Liver (tissue), 8 donors: ENCODE measurements at regions not wholly inside any gene's neighbourhood (a gene's known extent, or its start where the extent isn't known, plus 50 kb on each side); places are given as distances from the start of the nearest gene placed in this dataset.
A peak's percentile ranks its signal among the peaks of the same experiment; 100 is the strongest.
"Not testable (repeated sequence)": the region's sequence is repeated elsewhere in the genome, so short reads cannot be mapped to it uniquely, and the experiment has no call there.

ENCODE experiments used
- DNase-seq: peaks from one replicate; pipeline ENCODE4 v3.0.0-alpha.2; 2017; ENCODE audit warnings: low spot score
- H3K27ac ChIP-seq, 2 donors: one replicate each; pipeline ENCODE4 v1.7.0; 2013; ENCODE audit warnings: inconsistent platforms in 2 of 2, low read length in 2 of 2, control low read depth in 1 of 2, low read depth in 1 of 2, mild to moderate bottlenecking in 1 of 2
- H3K27me3 ChIP-seq, 4 donors: one replicate each; pipeline versions ENCODE4 v1.6.1 to v1.7.0; 2013; ENCODE audit warnings: low read length in 3 of 4, inconsistent platforms in 1 of 4, mild to moderate bottlenecking in 1 of 4, moderate library complexity in 1 of 4; ENCODE audit not compliant: control insufficient read depth in 4 of 4, insufficient read depth in 4 of 4
- H3K36me3 ChIP-seq, 4 donors: one replicate each; pipeline versions ENCODE4 v1.6.1 to v1.7.0; 2013; ENCODE audit warnings: low read length in 3 of 4, mild to moderate bottlenecking in 3 of 4, low read depth in 1 of 4, moderate library complexity in 1 of 4; ENCODE audit not compliant: control insufficient read depth in 4 of 4, insufficient read depth in 3 of 4
- H3K4me1 ChIP-seq, 4 donors: one replicate each; pipeline versions ENCODE4 v1.6.1 to v1.7.0; 2013; ENCODE audit warnings: low read length in 3 of 4, mild to moderate bottlenecking in 3 of 4, moderate library complexity in 1 of 4; ENCODE audit not compliant: control insufficient read depth in 4 of 4, insufficient read depth in 4 of 4
- H3K4me3 ChIP-seq, 3 donors: one replicate each; pipeline versions ENCODE4 v1.6.1 to v1.7.0; 2013; ENCODE audit warnings: low read length in 3 of 3, control low read depth in 1 of 3, low read depth in 1 of 3, mild to moderate bottlenecking in 1 of 3
- H3K9ac ChIP-seq, 2 donors: one replicate each; pipeline ENCODE4 v1.7.0; 2013; ENCODE audit warnings: low read length in 2 of 2, mild to moderate bottlenecking in 2 of 2, moderate library complexity in 2 of 2, control low read depth in 1 of 2, low read depth in 1 of 2
- H3K9me3 ChIP-seq, 4 donors: one replicate each; pipeline versions ENCODE4 v1.6.1 to v1.7.0; 2013; ENCODE audit warnings: low read length in 3 of 4; ENCODE audit not compliant: control insufficient read depth in 4 of 4
- CTCF ChIP-seq: fragments of 150-350 bp; IDR thresholded peaks from 2 replicates; pipeline ENCODE4 v1.5.1; 2017; ENCODE audit warnings: improper control_type of control experiment, low read depth, low read length; ENCODE audit not compliant: missing input control
- EGR1 ChIP-seq, 2 donors: IDR thresholded peaks; 2 replicates each; pipeline ENCODE4 v1.6.1; 2016 to 2018; ENCODE audit warnings: antibody characterized with exemption in 2 of 2, low read depth in 2 of 2
- FOXA1 ChIP-seq: IDR thresholded peaks from 2 replicates; pipeline ENCODE4 v1.6.1; 2016; ENCODE audit warnings: antibody characterized with exemption
- GABPA ChIP-seq, 2 donors: IDR thresholded peaks in 1 of 2; conservative IDR thresholded peaks in 1 of 2; 2 replicates each; pipeline ENCODE4 v1.6.1; 2016; ENCODE audit warnings: antibody characterized with exemption in 2 of 2, mild to moderate bottlenecking in 1 of 2, moderate library complexity in 1 of 2
- HNF4A ChIP-seq, 2 donors: conservative IDR thresholded peaks; 2 replicates each; pipeline ENCODE4 v1.6.1; 2016; ENCODE audit warnings: antibody characterized with exemption in 2 of 2, mild to moderate bottlenecking in 2 of 2
- HNF4G ChIP-seq: IDR thresholded peaks from 2 replicates; pipeline ENCODE4 v1.6.1; 2016; ENCODE audit warnings: antibody characterized with exemption
- JUND ChIP-seq, 2 donors: IDR thresholded peaks; 2 replicates each; pipeline ENCODE4 v1.6.1; 2016; ENCODE audit warnings: antibody characterized with exemption in 2 of 2
- NR2F2 ChIP-seq: IDR thresholded peaks from 2 replicates; pipeline ENCODE4 v1.6.1; 2016; ENCODE audit warnings: antibody characterized with exemption
- RAD21 ChIP-seq, 2 donors: IDR thresholded peaks; 2 replicates each; pipeline ENCODE4 v1.6.1; 2016; ENCODE audit warnings: antibody characterized with exemption in 2 of 2, mild to moderate bottlenecking in 2 of 2
- RXRA ChIP-seq, 2 donors: IDR thresholded peaks; 2 replicates each; pipeline ENCODE4 v1.6.1; 2017 to 2018; ENCODE audit warnings: antibody characterized with exemption in 2 of 2, mild to moderate bottlenecking in 1 of 2
- SP1 ChIP-seq: IDR thresholded peaks from 2 replicates; pipeline ENCODE4 v1.6.1; 2018; ENCODE audit warnings: antibody characterized with exemption, mild to moderate bottlenecking
- YY1 ChIP-seq: IDR thresholded peaks from 2 replicates; pipeline ENCODE4 v1.6.1; 2016; ENCODE audit warnings: antibody characterized with exemption, mild to moderate bottlenecking
- WGBS: extraction: QIAGEN DNeasy Blood & Tissue Kit; methylation state at CpG from one replicate; pipeline ENCODE4 v1.1.7; 2013; 5-methylcytosine and 5-hydroxymethylcytosine counted together
- TF ChIP-seq, protein P1 (sequence below): IDR thresholded peaks from 2 replicates; pipeline ENCODE4 v1.6.1; 2016; ENCODE audit warnings: antibody characterized with exemption, mild to moderate bottlenecking
- TF ChIP-seq, protein P2 (sequence below): IDR thresholded peaks from 2 replicates; pipeline ENCODE4 v1.6.1; 2016; ENCODE audit warnings: antibody characterized with exemption
- donor health status: healthy.
- donor health status: healthy.
- donor health status: healthy.
- donor health status: healthy.
- donor health status: healthy.

DNA sequence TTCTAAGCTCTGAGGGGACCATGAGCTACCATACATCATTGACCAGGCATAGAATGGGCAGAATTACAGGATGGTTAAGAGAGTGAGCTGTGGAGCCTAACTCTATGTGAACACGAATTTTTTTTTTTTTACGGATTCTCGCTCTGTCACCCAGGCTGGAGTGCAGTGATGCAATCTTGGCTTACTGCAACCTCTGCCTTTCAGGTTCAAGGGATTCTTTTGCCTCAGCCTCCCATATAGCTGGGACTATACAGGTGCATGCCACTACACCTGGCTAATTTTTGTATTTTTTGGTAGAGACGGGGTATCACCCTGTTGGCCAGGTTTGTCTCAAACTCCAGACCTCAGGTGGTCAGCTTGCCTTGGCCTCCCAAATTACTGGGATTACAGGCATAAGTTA is 72.8 kb upstream of the PCAT7 start:
- no peak overlapping the region for H3K4me3 ChIP-seq
- H3K36me3 ChIP-seq, result peaks cover 0 to 2% (median 0%) of the 10 kb centered on the region in 4 donors
- TF ChIP-seq EGR1 (IDR thresholded peaks at IDR 0.05; ENCODE audit: low read depth in 2 of 2), result no peak
- no peak for TF ChIP-seq GABPA (IDR thresholded peaks at IDR 0.05 in 1 of 2, conservative IDR thresholded peaks at IDR 0.05 in 1 of 2)
- no peak for TF ChIP-seq RXRA (IDR thresholded peaks at IDR 0.05)
- no peak for TF ChIP-seq YY1
- no peak for TF ChIP-seq CTCF
- TF ChIP-seq, protein P1, sequence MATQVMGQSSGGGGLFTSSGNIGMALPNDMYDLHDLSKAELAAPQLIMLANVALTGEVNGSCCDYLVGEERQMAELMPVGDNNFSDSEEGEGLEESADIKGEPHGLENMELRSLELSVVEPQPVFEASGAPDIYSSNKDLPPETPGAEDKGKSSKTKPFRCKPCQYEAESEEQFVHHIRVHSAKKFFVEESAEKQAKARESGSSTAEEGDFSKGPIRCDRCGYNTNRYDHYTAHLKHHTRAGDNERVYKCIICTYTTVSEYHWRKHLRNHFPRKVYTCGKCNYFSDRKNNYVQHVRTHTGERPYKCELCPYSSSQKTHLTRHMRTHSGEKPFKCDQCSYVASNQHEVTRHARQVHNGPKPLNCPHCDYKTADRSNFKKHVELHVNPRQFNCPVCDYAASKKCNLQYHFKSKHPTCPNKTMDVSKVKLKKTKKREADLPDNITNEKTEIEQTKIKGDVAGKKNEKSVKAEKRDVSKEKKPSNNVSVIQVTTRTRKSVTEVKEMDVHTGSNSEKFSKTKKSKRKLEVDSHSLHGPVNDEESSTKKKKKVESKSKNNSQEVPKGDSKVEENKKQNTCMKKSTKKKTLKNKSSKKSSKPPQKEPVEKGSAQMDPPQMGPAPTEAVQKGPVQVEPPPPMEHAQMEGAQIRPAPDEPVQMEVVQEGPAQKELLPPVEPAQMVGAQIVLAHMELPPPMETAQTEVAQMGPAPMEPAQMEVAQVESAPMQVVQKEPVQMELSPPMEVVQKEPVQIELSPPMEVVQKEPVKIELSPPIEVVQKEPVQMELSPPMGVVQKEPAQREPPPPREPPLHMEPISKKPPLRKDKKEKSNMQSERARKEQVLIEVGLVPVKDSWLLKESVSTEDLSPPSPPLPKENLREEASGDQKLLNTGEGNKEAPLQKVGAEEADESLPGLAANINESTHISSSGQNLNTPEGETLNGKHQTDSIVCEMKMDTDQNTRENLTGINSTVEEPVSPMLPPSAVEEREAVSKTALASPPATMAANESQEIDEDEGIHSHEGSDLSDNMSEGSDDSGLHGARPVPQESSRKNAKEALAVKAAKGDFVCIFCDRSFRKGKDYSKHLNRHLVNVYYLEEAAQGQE, result no peak
- TF ChIP-seq RAD21 (IDR thresholded peaks at IDR 0.05), result no peak
- TF ChIP-seq FOXA1, result no peak
- TF ChIP-seq SP1, result no peak
- no peak for TF ChIP-seq HNF4G
- TF ChIP-seq JUND (IDR thresholded peaks at IDR 0.05), result no peak
- TF ChIP-seq, protein P2, sequence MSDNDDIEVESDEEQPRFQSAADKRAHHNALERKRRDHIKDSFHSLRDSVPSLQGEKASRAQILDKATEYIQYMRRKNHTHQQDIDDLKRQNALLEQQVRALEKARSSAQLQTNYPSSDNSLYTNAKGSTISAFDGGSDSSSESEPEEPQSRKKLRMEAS, result no peak
- TF ChIP-seq NR2F2, result no peak

DNA sequence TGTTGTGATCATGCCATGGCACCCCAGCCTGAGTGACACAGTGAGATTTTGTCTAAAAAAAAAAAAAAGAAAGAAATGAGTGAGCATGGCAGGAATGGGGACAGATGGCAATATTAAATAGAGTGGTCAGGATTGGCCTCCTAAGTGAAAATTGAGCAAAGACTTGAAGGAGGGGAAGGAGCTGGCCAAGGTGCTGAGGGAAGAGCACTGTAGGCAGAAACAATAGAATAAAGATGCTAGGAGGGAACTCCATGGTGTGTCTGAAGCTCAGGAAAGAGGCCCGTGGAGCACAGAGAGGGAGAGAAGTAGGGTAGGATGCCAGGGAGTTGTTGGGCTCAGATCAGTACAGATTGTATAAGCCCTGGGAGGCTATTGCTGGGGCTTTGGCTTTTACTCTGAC is 64.4 kb upstream of the PCAT7 start:
- no peak for TF ChIP-seq HNF4A (conservative IDR thresholded peaks at IDR 0.05)
- TF ChIP-seq, protein P1, result peak; percentile 33
- H3K36me3 ChIP-seq, result peaks cover 0 to 4% (median 2%) of the 10 kb centered on the region in 4 donors
- H3K4me1 ChIP-seq, result no peaks in the 10 kb centered on the region
- H3K9me3 ChIP-seq, result no peaks in the 10 kb centered on the region
- DNase-seq, result no peak
- H3K27me3 ChIP-seq, result no peaks in the 10 kb centered on the region
- no peak overlapping the region for H3K27ac ChIP-seq
- H3K4me3 ChIP-seq, result no peak overlapping the region
- H3K9ac ChIP-seq, result no peak overlapping the region
- WGBS, result 69% methylated on average over 1 of the region's 1 CpG

More for the DNA sequence above, 72.8 kb upstream of the PCAT7 start:
- Histone ChIP-seq H3K4me1 (no peaks in the 10 kb centered on the region), H3K9ac (no peak overlapping the region), H3K27ac (no peak overlapping the region), H3K9me3 (no peaks in the 10 kb centered on the region), H3K27me3 (no peaks in the 10 kb centered on the region)
- 84% methylated on average over 4 of the region's 4 CpGs for WGBS
- no peak for DNase-seq

GRCh38 chr9:94492125-94492524 is 62.8 kb upstream of the PCAT7 start:
- 85% methylated on average over 6 of the region's 6 CpGs for WGBS
- not testable (repeated sequence) for H3K27ac ChIP-seq, H3K27me3 ChIP-seq, H3K4me3 ChIP-seq, H3K9ac ChIP-seq, H3K4me1 ChIP-seq, H3K9me3 ChIP-seq, DNase-seq, H3K36me3 ChIP-seq
